Thyroid gland (tissue), 4 donors: ENCODE measurements at regions not wholly inside any gene's neighbourhood (a gene's known extent, or its start where the extent isn't known, plus 50 kb on each side); places are given as distances from the start of the nearest gene placed in this dataset.
"Not testable (repeated sequence)": the region's sequence is repeated elsewhere in the genome, so short reads cannot be mapped to it uniquely, and the experiment has no call there.

Experiments
- DNase-seq, 2 donors: peaks; one replicate each; pipeline ENCODE4 v3.0.0-alpha.2; 2019
- H3K27ac ChIP-seq, 3 donors: fragments of 200-600 bp; sonication (generic); 1 replicate in 2 of 3; 2 replicates in 1 of 3; pipeline ENCODE4 v1.5.1; 2016 to 2019; ENCODE audit warnings: mild to moderate bottlenecking in 1 of 3, moderate library complexity in 1 of 3
- H3K27me3 ChIP-seq: fragments of 200-600 bp; sonication (generic); one replicate; pipeline ENCODE4 v1.5.1; 2019
- H3K36me3 ChIP-seq, 2 donors: fragments of 200-600 bp; sonication (generic); one replicate each; pipeline ENCODE4 v1.5.1; 2016 to 2019
- H3K4me1 ChIP-seq, 2 donors: fragments of 200-600 bp; sonication (generic); one replicate each; pipeline ENCODE4 v1.5.1; 2017 to 2019
- H3K4me3 ChIP-seq, 3 donors: fragments of 200-600 bp; sonication (generic); replicated peaks in 1 of 3; 1 replicate in 2 of 3; 2 replicates in 1 of 3; pipeline ENCODE4 v1.5.1; 2016; ENCODE audit warnings: mild to moderate bottlenecking in 1 of 3
- H3K9me3 ChIP-seq: fragments of 200-600 bp; sonication (generic); one replicate; pipeline ENCODE4 v1.5.1; 2017
- POLR2A ChIP-seq, 2 donors: fragments of 450-650 bp; IDR thresholded peaks; one replicate each; pipeline ENCODE4 v1.6.1; 2017; ENCODE audit warnings: antibody characterized with exemption in 2 of 2, mild to moderate bottlenecking in 2 of 2, moderate library complexity in 1 of 2
- WGBS, 2 donors: methylation state at CpG; one replicate each; pipeline ENCODE4 v1.1.5; 2017; 5-methylcytosine and 5-hydroxymethylcytosine counted together
- intact Hi-C: fragments of 100-400 bp; cut with DNase I; formaldehyde crosslinking; loops from one replicate; pipeline ENCODE4 v1.15.1; 2023
- TF ChIP-seq, protein P1 (sequence below), 6 experiments: fragments of 200-600 bp in 3 of 6; fragments of 450-650 bp in 3 of 6; sonication (generic) in 3 of 6; IDR thresholded peaks; one replicate each; pipeline ENCODE4 v1.5.1; 2016 to 2019; ENCODE audit warnings: antibody characterized with exemption in 6 of 6, mild to moderate bottlenecking in 2 of 6, inconsistent platforms in 1 of 6, moderate library complexity in 1 of 6

DNA sequence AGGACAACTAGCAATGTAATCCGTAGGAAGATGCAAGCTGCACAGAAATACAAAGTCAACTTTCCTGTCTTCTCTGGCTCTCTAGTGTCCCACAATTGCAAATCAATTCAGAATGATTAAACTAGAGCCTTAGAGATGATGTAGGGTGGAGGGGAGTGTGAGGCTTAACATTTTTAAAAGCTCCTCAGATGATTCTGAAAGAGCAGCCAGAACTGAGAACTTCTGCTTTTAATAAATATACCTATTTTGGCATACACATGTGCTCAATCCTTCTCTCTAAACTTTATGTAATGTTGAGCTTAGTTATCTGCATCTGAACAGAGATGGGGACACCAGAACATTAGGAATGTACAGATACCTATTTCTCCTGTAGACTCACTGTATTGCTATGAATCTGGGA is 139.9 kb upstream of the APC start:
- H3K27ac ChIP-seq = no peak overlapping the region
- H3K9me3 ChIP-seq = no peaks in the 10 kb centered on the region
- no peaks in the 10 kb centered on the region for H3K27me3 ChIP-seq
- intact Hi-C loops = no loop called here
- H3K4me1 ChIP-seq = no peaks in the 10 kb centered on the region
- 83 to 84% methylated on average over 1 of the region's 1 CpG for WGBS, 2 donors
- H3K4me3 ChIP-seq = no peak overlapping the region
- TF ChIP-seq, protein P1, sequence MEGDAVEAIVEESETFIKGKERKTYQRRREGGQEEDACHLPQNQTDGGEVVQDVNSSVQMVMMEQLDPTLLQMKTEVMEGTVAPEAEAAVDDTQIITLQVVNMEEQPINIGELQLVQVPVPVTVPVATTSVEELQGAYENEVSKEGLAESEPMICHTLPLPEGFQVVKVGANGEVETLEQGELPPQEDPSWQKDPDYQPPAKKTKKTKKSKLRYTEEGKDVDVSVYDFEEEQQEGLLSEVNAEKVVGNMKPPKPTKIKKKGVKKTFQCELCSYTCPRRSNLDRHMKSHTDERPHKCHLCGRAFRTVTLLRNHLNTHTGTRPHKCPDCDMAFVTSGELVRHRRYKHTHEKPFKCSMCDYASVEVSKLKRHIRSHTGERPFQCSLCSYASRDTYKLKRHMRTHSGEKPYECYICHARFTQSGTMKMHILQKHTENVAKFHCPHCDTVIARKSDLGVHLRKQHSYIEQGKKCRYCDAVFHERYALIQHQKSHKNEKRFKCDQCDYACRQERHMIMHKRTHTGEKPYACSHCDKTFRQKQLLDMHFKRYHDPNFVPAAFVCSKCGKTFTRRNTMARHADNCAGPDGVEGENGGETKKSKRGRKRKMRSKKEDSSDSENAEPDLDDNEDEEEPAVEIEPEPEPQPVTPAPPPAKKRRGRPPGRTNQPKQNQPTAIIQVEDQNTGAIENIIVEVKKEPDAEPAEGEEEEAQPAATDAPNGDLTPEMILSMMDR (IDR thresholded peaks at IDR 0.05) = no peak
- TF ChIP-seq POLR2A (IDR thresholded peaks at IDR 0.05) = no peak
- no peak for DNase-seq
- no peaks in the 10 kb centered on the region for H3K36me3 ChIP-seq

DNA sequence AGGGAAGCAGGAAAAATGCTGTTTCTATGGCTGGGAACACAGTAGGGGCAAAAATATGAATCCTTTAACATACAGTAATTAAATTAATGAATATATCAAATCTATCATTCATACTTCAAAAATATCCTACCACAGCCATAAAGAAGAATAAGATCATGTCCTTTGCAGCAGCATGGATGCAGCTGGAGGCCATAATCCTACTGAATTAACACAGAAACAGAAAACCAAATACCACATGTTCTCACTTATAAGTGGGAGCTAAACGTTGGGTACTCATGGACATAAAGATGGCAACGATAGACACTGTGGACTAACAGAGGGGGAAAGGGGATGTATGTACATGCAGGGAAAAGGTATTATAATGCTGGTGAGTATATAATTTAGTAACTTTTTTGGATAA is 137.2 kb upstream of the APC start:
- H3K4me1 ChIP-seq, DNase-seq, H3K36me3 ChIP-seq, H3K4me3 ChIP-seq, H3K27me3 ChIP-seq, H3K27ac ChIP-seq, intact Hi-C loops, H3K9me3 ChIP-seq: not testable (repeated sequence)
- WGBS, 2 donors = 26 to 38% methylated on average over 2 of the region's 2 CpGs

DNA sequence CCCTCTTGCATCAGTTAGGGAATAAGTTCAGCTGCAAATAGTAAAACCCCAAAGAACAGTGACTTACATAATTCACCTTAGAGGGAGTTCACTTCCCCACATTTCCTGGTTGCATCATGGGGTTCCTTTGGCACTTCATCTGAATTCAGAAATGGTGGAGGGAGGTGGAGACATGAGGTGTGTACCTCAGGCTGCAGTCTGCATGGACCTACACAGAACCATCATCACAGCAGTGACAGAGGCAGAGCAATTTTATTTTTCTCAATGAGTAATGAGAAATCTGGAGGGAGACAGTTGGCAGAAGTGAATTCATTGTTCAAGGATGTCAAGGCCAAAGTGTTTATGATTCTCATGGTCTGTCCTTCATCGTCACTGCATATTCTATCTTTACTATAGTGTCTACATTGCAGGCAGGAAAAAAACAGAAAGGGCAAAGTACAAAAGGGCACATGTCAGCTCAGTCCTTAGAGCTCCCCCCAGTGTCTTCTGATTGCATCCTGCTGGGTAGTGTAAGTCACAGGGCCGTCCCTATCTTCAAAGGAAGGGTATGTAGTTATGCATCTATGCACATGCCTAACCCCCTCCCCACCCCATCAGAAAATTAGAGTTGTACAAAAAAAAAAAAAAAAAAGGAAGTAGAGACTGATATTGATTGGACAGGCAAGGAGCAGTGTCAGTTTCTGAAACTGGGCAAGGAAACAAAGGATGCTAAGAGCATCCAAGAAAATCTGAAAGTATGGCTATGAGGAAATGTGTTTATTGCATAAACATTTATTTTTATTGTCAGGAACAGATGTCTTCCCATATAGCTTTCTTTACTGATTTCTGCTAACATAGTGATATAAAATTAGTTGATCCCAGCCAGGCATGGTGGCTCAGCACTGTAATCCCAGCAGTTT is 132.7 kb upstream of the APC start:
- no peak for DNase-seq
- Histone ChIP-seq H3K27me3 (no peaks in the 10 kb centered on the region), H3K4me3 (no peak overlapping the region), H3K27ac (no peak overlapping the region), H3K9me3 (no peaks in the 10 kb centered on the region), H3K4me1 (no peaks in the 10 kb centered on the region), H3K36me3 (no peaks in the 10 kb centered on the region)
- TF ChIP-seq, protein P1 (IDR thresholded peaks at IDR 0.05) = no peak
- no peak for TF ChIP-seq POLR2A (IDR thresholded peaks at IDR 0.05)
- 47 to 68% methylated on average over 2 of the region's 2 CpGs for WGBS, 2 donors
- intact Hi-C loops = no loop called here

DNA sequence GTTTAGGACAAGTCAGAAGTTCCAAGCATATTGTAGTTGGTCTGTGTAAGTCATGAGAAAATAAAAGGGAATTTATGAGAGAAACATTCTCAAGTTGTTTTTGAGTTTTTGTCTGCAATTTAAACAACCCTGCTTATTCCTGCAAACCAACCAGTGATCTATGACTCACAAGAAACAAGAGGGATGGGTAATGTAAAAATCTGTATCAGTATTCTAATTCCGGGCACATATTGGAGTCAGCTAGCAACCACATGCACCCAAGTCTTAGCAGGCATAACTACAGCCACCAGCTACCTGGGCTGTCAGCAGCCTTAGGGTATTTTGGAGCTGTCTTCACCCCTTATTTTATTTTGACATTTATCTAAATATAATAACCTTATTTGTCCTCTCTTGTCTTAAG is 128.7 kb upstream of the APC start:
- no peak overlapping the region for H3K4me3 ChIP-seq
- intact Hi-C loops = no loop called here
- no peak for TF ChIP-seq POLR2A (IDR thresholded peaks at IDR 0.05)
- TF ChIP-seq, protein P1 (IDR thresholded peaks at IDR 0.05) = no peak
- H3K27me3 ChIP-seq = no peaks in the 10 kb centered on the region
- no peak for DNase-seq
- no peaks in the 10 kb centered on the region for H3K36me3 ChIP-seq
- H3K27ac ChIP-seq = no peak overlapping the region
- 86 to 97% methylated on average over 1 of the region's 1 CpG for WGBS, 2 donors
- H3K4me1 ChIP-seq = no peaks in the 10 kb centered on the region
- no peaks in the 10 kb centered on the region for H3K9me3 ChIP-seq

DNA sequence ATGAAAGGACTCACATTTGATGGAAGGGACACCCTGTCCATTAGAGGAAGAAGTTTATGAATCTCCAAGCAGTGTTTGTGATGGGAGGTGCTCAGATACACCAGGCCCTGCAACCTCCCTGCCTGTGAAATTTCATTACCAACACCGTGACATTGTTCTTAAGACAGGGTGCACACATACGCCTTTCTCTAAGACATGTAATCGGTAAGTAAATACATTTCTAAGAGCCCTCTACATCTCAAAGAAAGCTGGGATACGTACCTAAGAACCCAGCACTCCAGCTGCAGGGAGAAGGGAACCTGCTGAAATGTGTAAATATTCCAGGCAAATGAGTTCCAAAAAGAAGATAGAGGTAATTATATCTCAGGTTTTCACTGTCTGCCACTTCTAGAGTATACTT is 125.0 kb upstream of the APC start:
- H3K4me3 ChIP-seq = no peak overlapping the region
- no peaks in the 10 kb centered on the region for H3K9me3 ChIP-seq
- no peak for DNase-seq
- no peaks in the 10 kb centered on the region for H3K36me3 ChIP-seq
- no peaks in the 10 kb centered on the region for H3K27me3 ChIP-seq
- no peaks in the 10 kb centered on the region for H3K4me1 ChIP-seq
- H3K27ac ChIP-seq = no peak overlapping the region
- 84 to 85% methylated on average over 4 of the region's 4 CpGs for WGBS, 2 donors
- intact Hi-C loops = no loop called here
- TF ChIP-seq, protein P1 (IDR thresholded peaks at IDR 0.05) = no peak
- TF ChIP-seq POLR2A (IDR thresholded peaks at IDR 0.05) = no peak
